Mesothelial cell of epicardium (in vitro differentiated cells): ENCODE measurements at regions not wholly inside any gene's neighbourhood (a gene's known extent, or its start where the extent isn't known, plus 50 kb on each side); places are given as distances from the start of the nearest gene placed in this dataset.

Experiments used
- DNase-seq, 2 experiments: peaks; one replicate each; pipeline ENCODE4 v3.0.0; 2021; ENCODE audit warnings: low spot score in 2 of 2; ENCODE audit not compliant: unreplicated experiment in 2 of 2
- H3K27ac Mint-ChIP-seq: 2 replicates; pipeline ENCODE4 v1.8.0; 2021; ENCODE audit warnings: mixed read lengths
- H3K27me3 Mint-ChIP-seq: 2 replicates; pipeline ENCODE4 v1.8.0; 2021; ENCODE audit warnings: low read depth, mixed read lengths
- H3K36me3 Mint-ChIP-seq: 2 replicates; pipeline ENCODE4 v1.8.0; 2021; ENCODE audit warnings: mixed read lengths
- H3K4me1 Mint-ChIP-seq: 2 replicates; pipeline ENCODE4 v1.8.0; 2021; ENCODE audit warnings: mixed read lengths
- H3K4me3 Mint-ChIP-seq: 2 replicates; pipeline ENCODE4 v1.8.0; 2021; ENCODE audit warnings: mild to moderate bottlenecking, moderate library complexity, mixed read lengths
- H3K9me3 Mint-ChIP-seq: 2 replicates; pipeline ENCODE4 v1.8.0; 2021; ENCODE audit warnings: mixed read lengths
- CTCF ChIP-seq: fragments of 200-600 bp; sonication (generic); IDR thresholded peaks from one replicate; pipeline ENCODE4 v1.5.0; 2021; ENCODE audit warnings: antibody characterized with exemption; ENCODE audit not compliant: unreplicated experiment

DNA sequence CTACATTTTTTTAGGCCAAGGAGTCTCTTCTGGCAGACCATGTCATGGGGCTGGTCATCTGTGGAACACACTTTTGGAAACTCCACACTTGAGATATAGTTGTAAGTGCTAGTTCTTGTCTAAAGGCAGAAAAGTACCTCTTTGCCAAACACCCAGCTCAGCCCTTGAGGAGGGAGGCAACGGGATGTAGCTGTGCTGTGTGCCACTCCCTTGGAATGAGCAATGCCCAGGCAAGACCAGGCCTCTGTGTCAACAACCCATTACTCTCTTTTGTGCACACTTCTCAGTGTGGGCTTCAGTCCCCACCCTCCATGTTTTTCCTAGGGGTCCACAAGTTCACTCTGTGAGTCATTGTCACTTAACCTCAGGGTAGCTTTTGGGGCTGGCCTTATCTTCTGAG is 528.3 kb upstream of the CFAP20DC start:
- no peaks in the 10 kb centered on the region for H3K4me1 Mint-ChIP-seq
- peaks cover 5% of the 10 kb centered on the region for H3K9me3 Mint-ChIP-seq
- no peak for TF ChIP-seq CTCF
- H3K36me3 Mint-ChIP-seq, result no peaks in the 10 kb centered on the region
- H3K4me3 Mint-ChIP-seq, result no peak overlapping the region
- H3K27ac Mint-ChIP-seq, result no peak overlapping the region
- no peak for DNase-seq
- H3K27me3 Mint-ChIP-seq, result peaks cover 31% of the 10 kb centered on the region

GRCh38 chr3:59576606-59577005 is 526.8 kb upstream of the CFAP20DC start:
- TF ChIP-seq CTCF, result no peak
- Mint-ChIP-seq H3K4me1 (no peaks in the 10 kb centered on the region), H3K36me3 (no peaks in the 10 kb centered on the region), H3K27me3 (peaks cover 26% of the 10 kb centered on the region), H3K27ac (no peak overlapping the region), H3K4me3 (no peak overlapping the region), H3K9me3 (no peaks in the 10 kb centered on the region)
- DNase-seq, result no peak

DNA sequence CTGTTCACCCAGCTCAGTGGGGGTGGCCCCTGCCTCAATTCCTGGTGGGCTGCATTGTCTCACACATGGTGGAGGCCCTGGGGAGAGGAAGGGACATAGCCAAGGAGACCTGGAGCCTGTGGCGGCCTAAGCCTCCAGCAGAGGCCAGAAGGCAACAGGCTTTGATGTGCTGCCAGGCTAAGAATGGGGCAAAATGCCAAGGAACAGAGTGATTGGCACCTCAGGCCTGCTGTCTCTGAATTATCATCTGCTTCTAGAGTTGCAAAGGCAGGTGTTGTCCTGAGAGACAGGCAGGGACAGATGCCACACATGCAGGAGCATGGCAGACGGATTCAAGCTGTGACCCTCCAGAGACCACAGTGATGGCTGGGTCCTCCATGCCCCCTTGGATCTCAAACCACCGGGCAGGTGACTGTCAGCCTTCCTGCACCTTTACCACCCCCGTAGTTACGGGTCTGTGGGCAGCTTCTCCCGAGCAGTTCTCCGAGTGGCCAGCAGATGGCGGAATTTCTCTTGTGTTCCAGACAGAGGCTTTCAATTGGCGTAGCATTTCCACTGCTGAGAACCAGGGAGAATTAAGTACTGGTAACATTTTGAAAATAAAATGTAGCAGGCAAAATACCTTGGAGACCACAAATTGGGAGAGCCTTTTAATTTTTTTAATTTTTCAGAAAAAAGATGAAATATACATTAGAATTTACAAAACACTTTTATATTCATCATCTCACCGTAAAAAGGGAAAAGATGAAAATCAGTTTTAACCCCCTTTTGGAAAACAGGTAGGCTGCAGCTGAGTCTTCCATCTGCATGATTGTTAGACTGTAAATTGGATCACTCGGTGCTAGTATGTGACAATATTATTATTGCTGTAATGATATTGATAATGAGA is 525.5 kb upstream of the CFAP20DC start:
- peaks cover 26% of the 10 kb centered on the region for H3K27me3 Mint-ChIP-seq
- DNase-seq, result peak; percentile 71 to 93
- TF ChIP-seq CTCF, result peak; percentile 99
- H3K36me3 Mint-ChIP-seq, result no peaks in the 10 kb centered on the region
- no peak overlapping the region for H3K4me3 Mint-ChIP-seq
- no peak overlapping the region for H3K27ac Mint-ChIP-seq
- H3K9me3 Mint-ChIP-seq, result no peaks in the 10 kb centered on the region
- H3K4me1 Mint-ChIP-seq, result no peaks in the 10 kb centered on the region

GRCh38 chr3:59573911-59574310 is 524.1 kb upstream of the CFAP20DC start:
- no peak for TF ChIP-seq CTCF
- H3K27me3 Mint-ChIP-seq, result peaks cover 34% of the 10 kb centered on the region
- H3K36me3 Mint-ChIP-seq, result no peaks in the 10 kb centered on the region
- no peak overlapping the region for H3K27ac Mint-ChIP-seq
- no peak for DNase-seq
- H3K4me3 Mint-ChIP-seq, result no peak overlapping the region
- no peaks in the 10 kb centered on the region for H3K4me1 Mint-ChIP-seq
- H3K9me3 Mint-ChIP-seq, result no peaks in the 10 kb centered on the region

GRCh38 chr3:59572106-59572505 is 522.3 kb upstream of the CFAP20DC start:
- Mint-ChIP-seq H3K27me3 (peaks cover 35% of the 10 kb centered on the region), H3K4me1 (no peaks in the 10 kb centered on the region), H3K36me3 (no peaks in the 10 kb centered on the region), H3K9me3 (no peaks in the 10 kb centered on the region), H3K27ac (no peak overlapping the region), H3K4me3 (no peak overlapping the region)
- no peak for TF ChIP-seq CTCF
- no peak for DNase-seq
